Right ventricle myocardium inferior (tissue), 1 donor: ENCODE measurements at regions not wholly inside any gene's neighbourhood (a gene's known extent, or its start where the extent isn't known, plus 50 kb on each side); places are given as distances from the start of the nearest gene placed in this dataset.

Experiments used
- ATAC-seq: fragments of 200-7000 bp; cut with Tn5 transposase; one replicate; pipeline ENCODE4 v1.9.1; 2020; ENCODE audit warnings: mild to moderate bottlenecking, moderate library complexity
- DNase-seq: peaks from one replicate; pipeline ENCODE4 v3.0.0; 2021; ENCODE audit errors: missing footprints
- intact Hi-C: fragments of 100-400 bp; cut with DNase I; formaldehyde crosslinking; loops from one replicate; pipeline ENCODE4 v1.11.0; 2022
- donor health status: DM: no; HTN: yes; CAD: no; lungs with severe emphysema.

DNA sequence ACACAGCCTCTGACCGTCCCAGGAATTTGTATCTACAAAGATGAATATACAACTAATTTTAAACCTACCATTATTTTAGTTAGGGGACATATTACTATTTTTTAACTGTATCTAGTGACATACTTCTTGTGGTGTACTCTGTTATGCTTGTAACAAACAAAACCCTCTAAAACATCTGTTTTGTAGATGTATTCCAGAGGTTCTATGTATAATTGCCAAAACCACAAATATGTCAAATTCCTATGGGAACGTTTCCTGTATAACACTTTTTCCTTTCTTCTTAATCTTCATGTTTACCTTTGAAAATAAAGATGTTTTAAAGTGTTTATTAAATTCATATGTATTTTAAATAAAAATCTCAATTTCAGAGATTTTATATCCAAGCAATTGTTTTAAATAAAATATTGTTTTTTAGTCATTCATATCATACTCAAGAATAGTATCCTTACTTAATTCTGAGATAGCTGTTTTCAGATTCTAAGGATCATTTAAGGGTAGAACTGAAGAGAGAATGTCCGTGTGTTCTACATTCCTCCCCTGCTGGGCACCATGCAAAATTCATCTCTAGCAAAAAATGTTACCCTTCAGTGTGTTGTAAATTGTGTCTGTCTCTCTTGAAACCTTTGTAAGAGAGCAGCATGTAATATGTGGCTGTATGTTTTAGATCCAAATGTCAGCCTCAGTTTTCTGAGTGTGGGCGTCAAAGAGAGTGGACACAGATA is 1327.7 kb downstream of the EFNB2 start:
- ATAC-seq (no peak), DNase-seq (no peak)
- intact Hi-C loops: no loop called here

DNA sequence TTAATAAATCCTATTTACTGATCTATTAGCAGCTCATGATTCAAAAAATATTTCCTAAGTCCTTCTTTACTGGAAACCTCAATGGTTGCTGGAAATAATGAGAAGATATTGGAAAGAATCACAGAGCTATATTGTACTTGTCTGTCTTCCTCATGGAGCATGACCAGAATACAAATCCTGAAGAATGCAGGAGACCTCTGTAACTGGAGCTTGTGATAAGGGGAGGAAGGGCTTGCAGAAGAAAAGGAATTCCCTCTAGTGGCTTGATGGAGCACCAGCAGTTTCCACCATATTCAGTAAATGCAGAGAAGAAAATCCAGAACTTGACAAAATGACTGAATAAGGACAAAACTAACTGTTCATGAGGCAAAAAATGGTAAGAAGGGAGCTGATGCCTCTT is 1333.1 kb downstream of the EFNB2 start:
- ATAC-seq: no peak
- DNase-seq: no peak
- intact Hi-C loops: no loop called here

- ATAC-seq: no peak
- intact Hi-C loops: no loop called here
- no peak for DNase-seq
Observed at GRCh38 chr13:105201351-105201750, 1334.1 kb downstream of the EFNB2 start.

GRCh38 chr13:105200181-105200580 is 1335.3 kb downstream of the EFNB2 start:
- DNase-seq: no peak
- no peak for ATAC-seq
- intact Hi-C loops: no loop called here

GRCh38 chr13:105196052-105196451 is 1339.4 kb downstream of the EFNB2 start:
- ATAC-seq: no peak
- intact Hi-C loops: no loop called here
- no peak for DNase-seq

- intact Hi-C loops: no loop called here
- DNase-seq (no peak), ATAC-seq (no peak)
Observed at GRCh38 chr13:105193026-105193425, 1342.4 kb downstream of the EFNB2 start.

GRCh38 chr13:105184201-105184600 is 1351.3 kb downstream of the EFNB2 start:
- no peak for ATAC-seq

GRCh38 chr13:105177265-105177900 is 1358.1 kb downstream of the EFNB2 start:
- ATAC-seq: no peak
- DNase-seq: no peak
- intact Hi-C loops: no loop called here

More at GRCh38 chr13:105184201-105184600, 1351.3 kb downstream of the EFNB2 start:
- DNase-seq: no peak
- intact Hi-C loops: no loop called here

DNA sequence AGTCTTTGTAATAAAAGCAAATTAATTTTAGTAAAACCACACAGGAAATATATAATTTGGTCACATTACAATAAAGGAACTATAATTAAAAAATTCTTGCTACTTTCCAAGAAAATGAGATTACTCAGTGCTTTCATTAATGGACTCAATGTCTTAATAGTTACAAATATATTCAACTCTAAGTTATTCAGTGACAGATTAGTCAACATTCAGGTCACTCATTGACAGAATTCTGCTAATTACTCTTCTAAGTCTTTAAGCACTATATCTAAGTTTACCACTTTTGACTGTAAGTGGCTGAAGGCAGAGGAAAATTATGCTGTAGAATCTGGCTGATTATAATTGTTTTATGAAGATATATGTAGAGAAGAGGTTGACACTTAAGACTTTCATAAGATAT is 1365.0 kb downstream of the EFNB2 start:
- intact Hi-C loops: no loop called here
- DNase-seq (no peak), ATAC-seq (no peak)

DNA sequence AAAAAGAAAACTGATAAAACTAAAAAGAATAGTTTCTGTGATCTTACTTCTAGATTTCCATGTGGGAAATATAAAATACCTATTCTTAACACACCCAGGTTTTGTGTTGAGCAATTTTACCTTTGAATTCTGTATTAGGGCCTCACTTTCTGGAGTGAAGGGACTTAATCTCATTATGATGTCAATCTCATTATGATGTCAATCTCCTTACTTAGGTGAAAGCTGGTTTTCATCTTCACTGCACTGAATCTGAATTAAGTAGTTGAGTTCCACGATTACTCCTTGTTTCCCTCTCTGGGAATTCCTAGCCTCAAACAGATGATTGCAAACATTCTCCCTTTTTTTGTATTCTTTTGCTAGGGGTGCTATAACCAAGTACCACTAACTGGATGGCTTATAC is 1367.2 kb downstream of the EFNB2 start:
- intact Hi-C loops: no loop called here
- ATAC-seq: no peak
- no peak for DNase-seq

GRCh38 chr13:105167385-105167784 is 1368.1 kb downstream of the EFNB2 start:
- DNase-seq (no peak), ATAC-seq (no peak)
- intact Hi-C loops: no loop called here

GRCh38 chr13:105165449-105166125 is 1369.9 kb downstream of the EFNB2 start:
- DNase-seq (no peak), ATAC-seq (no peak)
- intact Hi-C loops: no loop called here

- ATAC-seq: no peak
- intact Hi-C loops: no loop called here
- no peak for DNase-seq
Observed at GRCh38 chr13:105159841-105160240, 1375.6 kb downstream of the EFNB2 start.

DNA sequence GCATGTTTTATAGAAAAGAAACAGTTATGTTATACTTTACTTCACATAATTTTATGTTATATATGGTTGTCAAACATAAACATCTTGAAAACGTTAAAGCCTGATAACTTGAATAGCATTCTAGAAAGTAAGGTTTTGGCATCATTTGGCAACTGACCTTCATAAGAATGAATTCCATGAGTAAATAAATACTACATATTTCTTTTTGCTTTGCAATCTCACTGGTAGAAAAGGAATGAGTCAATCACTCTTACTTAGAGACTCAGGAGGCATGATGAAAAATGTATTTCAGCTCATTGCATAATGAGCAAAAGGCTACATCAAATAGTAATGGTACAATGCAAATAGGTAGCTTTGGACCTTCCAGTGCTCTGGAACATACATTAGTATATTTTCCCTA is 1381.9 kb downstream of the EFNB2 start:
- ATAC-seq (no peak), DNase-seq (no peak)
- intact Hi-C loops: no loop called here

DNA sequence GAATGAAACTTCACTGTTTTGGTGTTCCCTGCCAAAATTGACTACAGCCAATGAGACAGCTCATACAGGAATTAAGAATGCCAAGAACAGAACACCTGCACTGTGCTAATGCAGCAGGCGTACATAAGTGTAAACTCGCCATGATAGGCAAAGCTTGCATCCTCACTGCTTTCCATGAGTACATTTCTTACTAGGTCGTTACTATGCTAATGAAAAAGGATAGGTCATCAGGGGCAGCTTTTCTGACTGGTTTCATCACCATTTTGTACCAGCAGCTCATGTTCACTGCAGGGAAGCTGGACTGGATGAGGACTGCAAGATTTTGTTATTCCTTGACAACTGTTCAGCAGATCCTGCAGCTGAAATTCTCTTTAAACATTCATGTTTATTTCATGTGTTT is 1383.8 kb downstream of the EFNB2 start:
- ATAC-seq (no peak), DNase-seq (no peak)
- intact Hi-C loops: no loop called here

DNA sequence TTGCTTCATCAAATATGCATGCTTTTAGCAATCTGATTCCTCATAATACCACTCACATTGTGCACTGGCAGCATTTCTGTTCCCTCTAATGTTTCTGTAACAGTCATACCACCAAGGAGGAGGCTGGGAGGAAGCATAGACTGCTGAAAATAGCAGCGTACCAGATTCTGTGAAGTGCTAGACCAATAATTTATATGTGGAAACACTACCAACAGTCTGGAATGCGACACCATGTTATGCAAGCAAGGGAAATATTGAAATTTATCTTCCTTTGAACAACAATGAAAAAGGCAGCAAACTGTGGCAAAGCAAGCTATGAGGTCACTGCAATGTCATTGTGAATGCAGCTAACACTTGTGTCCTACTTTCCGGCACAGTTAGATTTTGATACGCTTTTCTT is 1388.0 kb downstream of the EFNB2 start:
- intact Hi-C loops: no loop called here
- ATAC-seq (no peak), DNase-seq (no peak)

GRCh38 chr13:105144936-105145335 is 1390.5 kb downstream of the EFNB2 start:
- DNase-seq (no peak), ATAC-seq (no peak)
- intact Hi-C loops: no loop called here

GRCh38 chr13:105144020-105144419 is 1391.4 kb downstream of the EFNB2 start:
- ATAC-seq: no peak
- DNase-seq: no peak
- intact Hi-C loops: no loop called here

DNA sequence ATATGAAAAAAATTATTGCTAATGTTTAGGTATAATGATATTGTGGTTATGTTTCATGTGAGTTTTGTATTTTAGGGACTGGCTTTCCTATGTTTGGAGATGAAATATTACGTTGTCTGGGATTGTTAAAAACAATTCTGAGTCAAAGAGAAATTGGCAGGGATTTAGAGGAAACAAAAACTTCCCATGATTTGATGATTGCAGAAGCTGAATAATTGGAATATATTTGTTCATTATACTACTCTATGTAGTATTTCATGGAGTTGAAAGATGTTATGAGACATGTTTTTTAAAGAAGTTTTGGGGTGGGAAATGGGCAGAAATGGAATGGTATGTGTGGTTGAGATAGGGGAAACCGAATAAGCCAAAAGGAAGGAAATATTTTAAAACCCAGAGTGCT is 1392.9 kb downstream of the EFNB2 start:
- intact Hi-C loops: no loop called here
- no peak for DNase-seq
- ATAC-seq: no peak
